ENCODE measurements at regions not wholly inside any gene's neighbourhood (a gene's known extent, or its start where the extent isn't known, plus 50 kb on each side); places are given as distances from the start of the nearest gene placed in this dataset.

DNA sequence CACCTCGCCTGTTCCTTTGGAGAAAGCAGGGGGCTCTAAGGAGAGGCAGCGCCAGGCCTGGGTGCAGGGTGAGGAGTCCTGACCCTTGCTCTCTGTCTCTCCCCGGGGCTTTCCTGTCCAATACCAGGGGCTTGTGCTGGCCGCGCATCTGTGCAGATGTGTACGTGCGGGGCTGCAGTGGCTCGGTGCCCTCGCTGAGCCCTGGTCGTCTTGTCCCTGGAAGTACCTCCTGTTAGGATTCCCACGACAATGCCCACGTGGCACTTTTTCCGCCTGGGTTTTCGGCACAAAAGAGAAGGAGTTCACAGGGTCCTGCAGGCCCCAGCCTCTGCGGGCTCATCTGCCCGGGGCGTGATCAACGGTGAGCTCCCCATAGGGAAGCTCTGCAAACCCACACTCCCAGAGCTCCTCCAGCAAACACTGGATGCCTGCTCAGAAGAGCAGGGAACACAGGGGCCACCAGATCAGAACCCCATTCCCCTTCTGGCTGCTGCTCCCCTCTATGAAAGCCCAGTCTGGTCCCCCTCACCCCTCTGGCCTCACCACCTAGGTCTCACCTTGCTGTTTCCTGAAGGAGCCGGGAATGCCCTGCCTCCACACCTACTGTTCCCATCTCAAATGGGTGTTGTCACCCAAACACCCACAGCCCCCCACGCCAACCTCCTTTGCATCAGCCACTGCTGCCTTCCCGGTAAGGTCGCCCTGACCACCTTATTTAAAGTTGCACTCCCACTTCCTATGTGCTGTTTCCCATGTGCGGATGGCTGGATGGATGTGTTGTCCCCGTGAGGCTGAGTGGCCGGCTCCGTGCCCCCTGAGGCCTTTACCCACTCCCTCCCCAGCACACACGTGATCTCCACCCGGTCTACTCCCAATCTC is 62.6 kb upstream of the PRR20G start:
- no peak for ATAC-seq
- Histone ChIP-seq H3K4me3 (no peak overlapping the region), H3K9me3 (no peaks in the 10 kb centered on the region), H3K27ac (no peak overlapping the region), H3K27me3 (peaks cover 36% of the 10 kb centered on the region), H3K36me3 (no peaks in the 10 kb centered on the region), H3K4me1 (no peaks in the 10 kb centered on the region)
- TF ChIP-seq CTCF (IDR thresholded peaks at IDR 0.05) (no peak), POLR2A (IDR thresholded peaks at IDR 0.05) (no peak), POLR2AphosphoS5 (IDR thresholded peaks at IDR 0.05) (no peak), EP300 (IDR thresholded peaks at IDR 0.05) (no peak)
- WGBS, 2 donors (ENCODE audit: low coverage in 1 of 2), result 59 to 95% methylated on average over 3 to 9 of the region's 28 CpGs

DNA sequence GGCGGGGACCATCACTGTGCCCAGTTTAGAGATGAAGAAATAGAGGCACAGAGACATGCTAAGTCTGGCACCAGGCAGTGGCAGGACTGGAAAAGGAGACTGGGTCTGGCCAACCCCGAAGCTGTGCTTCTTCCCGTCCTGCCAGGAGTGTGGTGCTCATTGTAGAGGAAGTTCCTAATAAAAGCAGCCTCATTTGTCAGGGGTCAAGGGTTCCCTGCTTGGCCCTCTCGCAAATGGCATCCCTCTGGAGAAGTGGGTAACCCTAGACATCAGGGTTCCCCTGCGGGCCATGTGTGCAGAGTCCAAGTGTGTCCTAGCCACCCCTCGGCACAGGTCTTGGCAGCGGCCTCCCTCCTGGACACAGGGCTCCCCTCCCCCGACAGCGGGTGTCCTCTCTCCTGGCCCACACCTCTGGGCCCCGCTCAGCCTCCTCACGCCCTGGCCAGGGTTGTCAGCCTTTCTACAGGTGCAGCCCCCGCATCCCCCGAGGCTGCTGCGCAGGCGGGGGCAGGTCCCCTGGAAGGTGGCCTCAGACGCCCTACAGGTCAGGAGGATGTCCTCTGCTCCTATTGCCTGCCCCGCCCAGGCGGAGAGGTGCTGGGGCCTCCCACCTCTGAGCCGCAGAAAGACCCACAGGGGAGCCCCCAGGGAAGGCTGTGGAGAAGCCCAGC is 61.8 kb upstream of the PRR20G start:
- WGBS, 2 donors (ENCODE audit: low coverage in 1 of 2), result 60 to 100% methylated on average over 1 to 2 of the region's 19 CpGs
- H3K4me1 ChIP-seq, result no peaks in the 10 kb centered on the region
- H3K36me3 ChIP-seq, result no peaks in the 10 kb centered on the region
- no peaks in the 10 kb centered on the region for H3K9me3 ChIP-seq
- H3K27me3 ChIP-seq, result peaks cover 43% of the 10 kb centered on the region
- no peak overlapping the region for H3K27ac ChIP-seq
- ATAC-seq, result no peak
- no peak for TF ChIP-seq POLR2AphosphoS5 (IDR thresholded peaks at IDR 0.05)
- no peak for TF ChIP-seq CTCF (IDR thresholded peaks at IDR 0.05)
- no peak for TF ChIP-seq EP300 (IDR thresholded peaks at IDR 0.05)
- no peak for TF ChIP-seq POLR2A (IDR thresholded peaks at IDR 0.05)
- H3K4me3 ChIP-seq, result no peak overlapping the region

DNA sequence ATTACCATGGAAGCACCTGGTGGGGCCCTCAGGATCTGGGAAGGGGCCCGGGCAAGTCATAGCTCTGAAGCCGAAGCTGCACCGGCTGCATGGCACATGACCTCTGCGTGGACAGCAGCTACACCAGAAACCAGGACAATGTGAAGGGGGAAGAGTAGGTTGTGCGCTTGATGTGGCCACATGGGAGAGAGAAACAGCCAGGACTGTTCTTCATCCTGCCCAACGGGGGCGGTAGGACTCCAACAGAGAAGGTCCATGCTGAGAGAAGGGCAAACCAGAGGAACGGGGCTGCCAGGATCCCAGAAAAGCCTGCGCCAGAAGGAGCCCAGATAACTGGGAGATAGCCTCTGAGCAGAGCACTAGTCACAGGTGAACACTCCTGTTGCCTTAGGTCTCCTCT is 54.9 kb upstream of the PRR20G start:
- H3K4me3 ChIP-seq, result no peak overlapping the region
- no peaks in the 10 kb centered on the region for H3K36me3 ChIP-seq
- TF ChIP-seq POLR2A (IDR thresholded peaks at IDR 0.05) (no peak), CTCF (IDR thresholded peaks at IDR 0.05) (no peak), EP300 (IDR thresholded peaks at IDR 0.05) (no peak), POLR2AphosphoS5 (IDR thresholded peaks at IDR 0.05) (no peak)
- no peak overlapping the region for H3K27ac ChIP-seq
- H3K4me1 ChIP-seq, result peaks cover 0 to 5% (median 0%) of the 10 kb centered on the region in 3 donors
- no peaks in the 10 kb centered on the region for H3K9me3 ChIP-seq
- peaks cover 79% of the 10 kb centered on the region for H3K27me3 ChIP-seq
- ATAC-seq, result no peak
- WGBS, 2 donors (ENCODE audit: low coverage in 1 of 2), result 38 to 85% methylated on average over 3 to 9 of the region's 9 CpGs

- peaks cover 84% of the 10 kb centered on the region for H3K27me3 ChIP-seq
- WGBS, 2 donors (ENCODE audit: low coverage in 1 of 2), result 21 to 39% methylated on average over 3 to 9 of the region's 20 CpGs
Measured at GRCh38 chr3:127339928-127340861, 52.3 kb upstream of the PRR20G start.

More at GRCh38 chr3:127339928-127340861, 52.3 kb upstream of the PRR20G start:
- Histone ChIP-seq H3K36me3 (no peaks in the 10 kb centered on the region), H3K27ac (no peak overlapping the region), H3K4me3 (no peak overlapping the region), H3K4me1 (peaks cover 0 to 7% (median 0%) of the 10 kb centered on the region in 3 donors), H3K9me3 (no peaks in the 10 kb centered on the region)
- TF ChIP-seq CTCF (IDR thresholded peaks at IDR 0.05) (no peak), EP300 (IDR thresholded peaks at IDR 0.05) (no peak), POLR2AphosphoS5 (IDR thresholded peaks at IDR 0.05) (no peak), POLR2A (IDR thresholded peaks at IDR 0.05) (no peak)
- ATAC-seq, result no peak

Data from gastroesophageal sphincter (tissue), 4 donors.